ENCODE measurements at regions not wholly inside any gene's neighbourhood (a gene's known extent, or its start where the extent isn't known, plus 50 kb on each side); places are given as distances from the start of the nearest gene placed in this dataset.

- H3K36me3 Mint-ChIP-seq: no peaks in the 10 kb centered on the region
- POLR2A ChIA-PET: no interaction called here
- CTCF ChIA-PET: no interaction called here
- no peaks in the 10 kb centered on the region for H3K9me3 Mint-ChIP-seq
- no peak for ATAC-seq
- no peak for DNase-seq (ENCODE audit: low spot score)
- H3K27me3 Mint-ChIP-seq (ENCODE audit: low read depth): no peaks in the 10 kb centered on the region
- no peak overlapping the region for H3K27ac Mint-ChIP-seq
- TF ChIP-seq USF2 (CRISPR knock-in tag; IDR thresholded peaks at IDR 0.05) (no peak), ZNF423 (CRISPR knock-in tag; IDR thresholded peaks at IDR 0.05) (no peak), ZBTB43 (CRISPR knock-in tag; IDR thresholded peaks at IDR 0.05) (no peak), GRHL2 (CRISPR knock-in tag; IDR thresholded peaks at IDR 0.05; ENCODE audit: insufficient replicate concordance, severe bottlenecking) (no peak), ZNF138 (CRISPR knock-in tag; conservative IDR thresholded peaks at IDR 0.05) (no peak), FOXP1 (CRISPR knock-in tag; IDR thresholded peaks at IDR 0.05; ENCODE audit: borderline replicate concordance) (no peak), KAT7 (CRISPR knock-in tag; IDR thresholded peaks at IDR 0.05; ENCODE audit: borderline replicate concordance) (no peak), EMX1 (CRISPR knock-in tag; IDR thresholded peaks at IDR 0.05) (no peak), JAZF1 (CRISPR knock-in tag; IDR thresholded peaks at IDR 0.05) (no peak), FOXJ3 (CRISPR knock-in tag; IDR thresholded peaks at IDR 0.05; ENCODE audit: borderline replicate concordance) (no peak), ZNF232 (CRISPR knock-in tag; IDR thresholded peaks at IDR 0.05) (no peak), ARID4B (CRISPR knock-in tag; IDR thresholded peaks at IDR 0.05; ENCODE audit: borderline replicate concordance) (no peak), OVOL2 (CRISPR knock-in tag; IDR thresholded peaks at IDR 0.05; ENCODE audit: borderline replicate concordance) (no peak), TCF7 (CRISPR knock-in tag; IDR thresholded peaks at IDR 0.05; ENCODE audit: low read depth) (no peak), E2F1 (CRISPR knock-in tag; IDR thresholded peaks at IDR 0.05) (no peak), ERG (CRISPR knock-in tag; IDR thresholded peaks at IDR 0.05) (no peak), JUN (CRISPR knock-in tag; IDR thresholded peaks at IDR 0.05) (no peak), ZNF317 (CRISPR knock-in tag; IDR thresholded peaks at IDR 0.05; ENCODE audit: borderline replicate concordance, low read depth) (no peak)
- no peaks in the 10 kb centered on the region for H3K4me1 Mint-ChIP-seq
- no peak overlapping the region for H3K4me3 Mint-ChIP-seq
Measured at GRCh38 chr3:22386107-22386506, 635.1 kb upstream of the ZNF385D start.

GRCh38 chr3:22392286-22392685 lies 641.3 kb upstream of the ZNF385D start:
- POLR2A ChIA-PET: no interaction called here
- ATAC-seq (no peak), DNase-seq (ENCODE audit: low spot score) (no peak)
- H3K9me3 Mint-ChIP-seq: peaks cover 9% of the 10 kb centered on the region
- no peaks in the 10 kb centered on the region for H3K4me1 Mint-ChIP-seq
- H3K27me3 Mint-ChIP-seq (ENCODE audit: low read depth): no peaks in the 10 kb centered on the region
- H3K27ac Mint-ChIP-seq: no peak overlapping the region
- CTCF ChIA-PET: no interaction called here
- no peak overlapping the region for H3K4me3 Mint-ChIP-seq
- no peaks in the 10 kb centered on the region for H3K36me3 Mint-ChIP-seq
- TF ChIP-seq ZNF317 (CRISPR knock-in tag; IDR thresholded peaks at IDR 0.05; ENCODE audit: borderline replicate concordance, low read depth) (no peak), GRHL2 (CRISPR knock-in tag; IDR thresholded peaks at IDR 0.05; ENCODE audit: insufficient replicate concordance, severe bottlenecking) (no peak), E2F5 (CRISPR knock-in tag; IDR thresholded peaks at IDR 0.05) (no peak), NR2C2 (CRISPR knock-in tag; IDR thresholded peaks at IDR 0.05) (no peak), RORB (CRISPR knock-in tag; IDR thresholded peaks at IDR 0.05) (no peak), FOXP4 (CRISPR knock-in tag; IDR thresholded peaks at IDR 0.05) (no peak), ETV6 (CRISPR knock-in tag; IDR thresholded peaks at IDR 0.05) (no peak), TP53 (CRISPR knock-in tag; IDR thresholded peaks at IDR 0.05) (no peak)

Data from WTC11 (cell line).